ENCODE measurements at regions not wholly inside any gene's neighbourhood (a gene's known extent, or its start where the extent isn't known, plus 50 kb on each side); places are given as distances from the start of the nearest gene placed in this dataset.

GRCh38 chrX:124594017-124594651 lies 247.8 kb downstream of the SH2D1A start:
- Histone ChIP-seq H2BK15ac (ENCODE audit: low read length) (no peak overlapping the region), H3K36me3 (ENCODE audit: control insufficient read depth in 2 of 4, insufficient read depth in 4 of 4, low read length in 3 of 4) (no peaks in the 10 kb centered on the region), H3K27ac (ENCODE audit: low read depth, low read length) (no peak overlapping the region), H3K9ac (replicated peaks in 1 of 4; ENCODE audit: extremely low read depth in 1 of 4, low read depth in 3 of 4, low read length in 3 of 4) (no peak overlapping the region), H2AK5ac (ENCODE audit: low read depth, low read length) (no peak overlapping the region), H3K79me1 (ENCODE audit: low read depth, low read length) (no peaks in the 10 kb centered on the region), H4K5ac (ENCODE audit: insufficient read length, low read depth, low read length) (no peak overlapping the region), H2BK120ac (replicated peaks; ENCODE audit: low read depth, low read length) (no peak overlapping the region), H2BK20ac (ENCODE audit: low read length) (no peak overlapping the region), H3K23me2 (ENCODE audit: low read depth, low read length) (no peaks in the 10 kb centered on the region; the same call in 1 of the 2 replicates), H3K18ac (ENCODE audit: extremely low read depth, low read length) (no peak overlapping the region), H3K4ac (replicated peaks; ENCODE audit: insufficient read length, low read depth, low read length) (no peak overlapping the region), H4K20me1 (replicated peaks in 1 of 2; ENCODE audit: control insufficient read depth in 1 of 2, insufficient read depth in 2 of 2, low read length in 2 of 2) (no peaks in the 10 kb centered on the region), H3K9me3 (ENCODE audit: insufficient read depth in 2 of 2, low read depth in 1 of 2, low read length in 1 of 2) (no peaks in the 10 kb centered on the region), H3K14ac (ENCODE audit: insufficient read length) (no peak overlapping the region), H2AFZ (ENCODE audit: low read length) (no peak overlapping the region), H3K4me1 (replicated peaks in 1 of 4; ENCODE audit: control insufficient read depth in 3 of 4, insufficient read depth in 4 of 4, low read length in 3 of 4) (no peaks in the 10 kb centered on the region), H3K23ac (ENCODE audit: insufficient read length) (no peak overlapping the region), H3K27me3 (replicated peaks in 1 of 4; ENCODE audit: control insufficient read depth in 3 of 4, extremely low read depth in 1 of 4, insufficient read depth in 3 of 4, low read length in 3 of 4) (no peaks in the 10 kb centered on the region), H3K4me2 (ENCODE audit: insufficient read depth in 1 of 2, low read depth in 2 of 2, low read length in 2 of 2) (no peak overlapping the region), H3K56ac (replicated peaks; ENCODE audit: insufficient read length, low read depth, low read length) (no peak overlapping the region), H4K91ac (replicated peaks; ENCODE audit: insufficient read length, low read length) (no peak overlapping the region), H4K8ac (ENCODE audit: extremely low read depth, insufficient read depth, low read length) (no peak overlapping the region), H2BK5ac (ENCODE audit: low read depth, low read length) (no peak overlapping the region), H3K4me3 (ENCODE audit: extremely low read depth in 1 of 4, insufficient read depth in 2 of 4, low read depth in 3 of 4, low read length in 4 of 4) (no peak overlapping the region), H2BK12ac (ENCODE audit: low read depth, low read length) (no peak overlapping the region), H3K79me2 (ENCODE audit: control insufficient read depth in 1 of 2, insufficient read depth in 2 of 2, low read length in 2 of 2) (no peaks in the 10 kb centered on the region)
- FAIRE-seq (no peak), DNase-seq (ENCODE audit: low read depth in 1 of 2, low spot score in 2 of 2) (no peak)
- ChIA-PET CTCF (ENCODE audit: partially characterized antibody) (no interaction called here), POLR2A (ENCODE audit: partially characterized antibody) (no interaction called here)
- 100% methylated on average over 1 of the region's 1 CpG; no CpG with 5 or more reads in 1 of the 2 experiments for WGBS, 2 experiments (ENCODE audit: extremely low coverage in 1 of 2, insufficient coverage in 1 of 2, insufficient read length in 1 of 2, insufficient replicate concordance in 2 of 2, low coverage in 1 of 2, low lambda C conversion rate in 2 of 2, missing lambda C conversion rate in 1 of 2)
- TF ChIP-seq, protein P1, sequence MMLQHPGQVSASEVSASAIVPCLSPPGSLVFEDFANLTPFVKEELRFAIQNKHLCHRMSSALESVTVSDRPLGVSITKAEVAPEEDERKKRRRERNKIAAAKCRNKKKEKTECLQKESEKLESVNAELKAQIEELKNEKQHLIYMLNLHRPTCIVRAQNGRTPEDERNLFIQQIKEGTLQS (IDR thresholded peaks at IDR 0.05; ENCODE audit: insufficient read depth, low read depth, low read length), result no peak
- TF ChIP-seq CTCF (IDR thresholded peaks at IDR 0.05; ENCODE audit: control extremely low read depth in 1 of 3, insufficient read depth in 1 of 3, low read depth in 1 of 3, low read length in 3 of 3) (no peak), KDM4A (IDR thresholded peaks at IDR 0.05; ENCODE audit: low read depth, low read length, severe bottlenecking) (no peak), MAFK (IDR thresholded peaks at IDR 0.05; ENCODE audit: low read depth, low read length) (no peak), HDAC2 (IDR thresholded peaks at IDR 0.05; ENCODE audit: borderline replicate concordance in 1 of 2, low read depth in 2 of 2, low read length in 2 of 2) (no peak), TBP (IDR thresholded peaks at IDR 0.05; ENCODE audit: low read depth, low read length) (no peak), EGR1 (IDR thresholded peaks at IDR 0.05; ENCODE audit: borderline replicate concordance, low read depth, low read length) (no peak), SAP30 (IDR thresholded peaks at IDR 0.05; ENCODE audit: insufficient read depth, insufficient replicate concordance, low read length) (no peak), RXRA (IDR thresholded peaks at IDR 0.05; ENCODE audit: insufficient read depth, low read depth, low read length) (no peak), SIRT6 (IDR thresholded peaks at IDR 0.05; ENCODE audit: low read length) (no peak)

All from H1 (cell line).